MM.1S (cell line): ENCODE measurements at regions not wholly inside any gene's neighbourhood (a gene's known extent, or its start where the extent isn't known, plus 50 kb on each side); places are given as distances from the start of the nearest gene placed in this dataset.

Experiments
- DNase-seq: peaks from one replicate; pipeline ENCODE4 v3.0.0-alpha.2; 2015
- H2AFZ ChIP-seq: fragments of 300-600 bp; sonication (generic); 2 replicates; pipeline ENCODE4 v1.6.0; 2016; ENCODE audit warnings: antibody characterized with exemption, low read length
- H3F3A ChIP-seq: fragments of 300-600 bp; sonication (generic); 2 replicates; pipeline ENCODE4 v1.6.1; 2016; ENCODE audit warnings: mild to moderate bottlenecking, antibody characterized with exemption, low read length, moderate library complexity, mixed read lengths; ENCODE audit not compliant: insufficient read depth
- H3K27ac ChIP-seq: fragments of 300-600 bp; sonication (generic); 2 replicates; pipeline ENCODE4 v1.5.1; 2016; ENCODE audit warnings: mild to moderate bottlenecking, low read length
- H3K27me3 ChIP-seq: fragments of 300-600 bp; sonication (generic); replicated peaks from 2 replicates; pipeline ENCODE4 v1.6.0; 2016; ENCODE audit warnings: low read length; ENCODE audit not compliant: insufficient read depth
- H3K36me3 ChIP-seq: fragments of 300-600 bp; sonication (generic); replicated peaks from 2 replicates; pipeline ENCODE4 v1.6.1; 2016; ENCODE audit warnings: mild to moderate bottlenecking, low read length, mixed read lengths; ENCODE audit not compliant: insufficient read depth
- H3K4me1 ChIP-seq: fragments of 300-600 bp; sonication (generic); 2 replicates; pipeline ENCODE4 v1.6.1; 2016; ENCODE audit warnings: low read length, mixed read lengths
- H3K4me2 ChIP-seq: fragments of 300-600 bp; sonication (generic); 2 replicates; pipeline ENCODE4 v1.6.0; 2016; ENCODE audit warnings: low read depth, low read length
- H3K4me3 ChIP-seq: fragments of 300-600 bp; sonication (generic); 2 replicates; pipeline ENCODE4 v1.5.1; 2016; ENCODE audit warnings: low read length, mixed read lengths
- H3K79me2 ChIP-seq: fragments of 300-600 bp; sonication (generic); 2 replicates; pipeline ENCODE4 v1.6.1; 2016; ENCODE audit warnings: mixed run types, low read length, mixed read lengths
- H3K9ac ChIP-seq: fragments of 300-600 bp; sonication (generic); 2 replicates; pipeline ENCODE4 v1.6.1; 2016; ENCODE audit warnings: low read length, mixed read lengths
- H3K9me2 ChIP-seq: fragments of 300-600 bp; sonication (generic); replicated peaks from 2 replicates; pipeline ENCODE4 v1.6.1; 2016; ENCODE audit warnings: mild to moderate bottlenecking, low read length, mixed read lengths; ENCODE audit not compliant: insufficient read depth
- H3K9me3 ChIP-seq: fragments of 300-600 bp; sonication (generic); replicated peaks from 2 replicates; pipeline ENCODE4 v1.6.1; 2016; ENCODE audit warnings: mild to moderate bottlenecking, low read length, mixed read lengths; ENCODE audit not compliant: insufficient read depth
- H4K20me1 ChIP-seq: fragments of 300-600 bp; sonication (generic); 2 replicates; pipeline ENCODE4 v1.6.1; 2016; ENCODE audit warnings: mild to moderate bottlenecking, low read length, moderate library complexity, mixed read lengths; ENCODE audit not compliant: insufficient read depth
- EZH2 ChIP-seq: fragments of 300-600 bp; sonication (generic); optimal IDR thresholded peaks from 2 replicates; pipeline ENCODE3; 2017; ENCODE audit warnings: low read depth, mild to moderate bottlenecking, antibody characterized with exemption, low read length, mixed read lengths
- EZH2phosphoT487 ChIP-seq: fragments of 300-600 bp; sonication (generic); IDR thresholded peaks from 2 replicates; pipeline ENCODE4 v1.6.1; 2018; ENCODE audit warnings: antibody characterized with exemption, low read length
- TF ChIP-seq, protein P1 (sequence below): fragments of 300-600 bp; sonication (generic); IDR thresholded peaks from 2 replicates; pipeline ENCODE4 v1.5.1; 2016; ENCODE audit warnings: antibody characterized with exemption, low read length, mixed read lengths

GRCh38 chr1:47545912-47546483 is 108.2 kb downstream of the FOXD2 start:
- H3F3A ChIP-seq: no peaks in the 10 kb centered on the region
- H3K4me2 ChIP-seq: no peak overlapping the region
- H4K20me1 ChIP-seq: no peaks in the 10 kb centered on the region
- H3K79me2 ChIP-seq: no peaks in the 10 kb centered on the region
- no peak overlapping the region for H2AFZ ChIP-seq
- no peaks in the 10 kb centered on the region for H3K27me3 ChIP-seq
- H3K4me1 ChIP-seq: no peaks in the 10 kb centered on the region
- no peak overlapping the region for H3K4me3 ChIP-seq
- no peak overlapping the region for H3K9ac ChIP-seq
- TF ChIP-seq, protein P1, sequence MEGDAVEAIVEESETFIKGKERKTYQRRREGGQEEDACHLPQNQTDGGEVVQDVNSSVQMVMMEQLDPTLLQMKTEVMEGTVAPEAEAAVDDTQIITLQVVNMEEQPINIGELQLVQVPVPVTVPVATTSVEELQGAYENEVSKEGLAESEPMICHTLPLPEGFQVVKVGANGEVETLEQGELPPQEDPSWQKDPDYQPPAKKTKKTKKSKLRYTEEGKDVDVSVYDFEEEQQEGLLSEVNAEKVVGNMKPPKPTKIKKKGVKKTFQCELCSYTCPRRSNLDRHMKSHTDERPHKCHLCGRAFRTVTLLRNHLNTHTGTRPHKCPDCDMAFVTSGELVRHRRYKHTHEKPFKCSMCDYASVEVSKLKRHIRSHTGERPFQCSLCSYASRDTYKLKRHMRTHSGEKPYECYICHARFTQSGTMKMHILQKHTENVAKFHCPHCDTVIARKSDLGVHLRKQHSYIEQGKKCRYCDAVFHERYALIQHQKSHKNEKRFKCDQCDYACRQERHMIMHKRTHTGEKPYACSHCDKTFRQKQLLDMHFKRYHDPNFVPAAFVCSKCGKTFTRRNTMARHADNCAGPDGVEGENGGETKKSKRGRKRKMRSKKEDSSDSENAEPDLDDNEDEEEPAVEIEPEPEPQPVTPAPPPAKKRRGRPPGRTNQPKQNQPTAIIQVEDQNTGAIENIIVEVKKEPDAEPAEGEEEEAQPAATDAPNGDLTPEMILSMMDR: no peak
- TF ChIP-seq EZH2: no peak
- TF ChIP-seq EZH2phosphoT487: no peak
- H3K9me3 ChIP-seq: no peaks in the 10 kb centered on the region
- H3K27ac ChIP-seq: no peak overlapping the region
- no peak for DNase-seq
- no peaks in the 10 kb centered on the region for H3K9me2 ChIP-seq
- H3K36me3 ChIP-seq: no peaks in the 10 kb centered on the region

DNA sequence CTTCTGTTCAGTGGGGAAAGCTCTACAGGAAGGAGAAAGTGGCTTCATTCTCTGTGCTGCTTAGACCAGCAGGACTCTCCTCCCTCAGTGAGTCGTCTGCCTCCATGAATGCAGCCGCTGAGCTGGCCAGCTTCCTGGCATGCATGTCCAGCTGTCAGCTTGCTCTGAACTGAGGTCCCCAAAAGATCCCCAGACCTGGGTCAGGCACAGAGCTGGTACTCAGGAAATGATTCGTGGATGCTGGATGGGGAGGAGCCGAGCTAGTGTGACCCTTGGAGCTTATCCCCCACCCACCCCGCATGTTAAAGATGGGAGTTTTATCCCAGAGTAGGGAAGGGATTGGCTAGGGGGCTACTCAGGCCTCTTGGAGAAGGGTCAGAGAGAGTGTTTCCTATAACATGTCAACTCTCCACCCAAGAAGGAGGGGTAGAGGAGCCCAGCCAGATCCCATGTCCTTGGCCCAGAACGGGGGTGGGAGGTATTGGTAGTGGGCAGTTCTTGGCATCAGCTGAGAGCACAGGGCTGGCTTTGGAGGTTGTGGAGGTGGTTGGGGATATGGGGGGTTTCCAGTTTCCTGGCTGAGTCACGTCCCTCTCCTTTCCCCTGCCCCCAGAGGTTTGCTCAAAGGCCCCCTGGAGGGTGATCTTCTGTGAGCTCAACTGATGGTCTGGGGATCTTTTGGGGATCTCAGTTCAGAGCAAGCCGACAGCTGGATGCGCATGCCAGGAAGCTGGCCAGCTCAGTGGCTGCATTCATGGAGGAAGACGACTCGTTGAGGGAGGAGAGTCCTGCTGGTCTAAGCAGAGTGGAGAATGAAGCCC is 110.1 kb downstream of the FOXD2 start:
- H4K20me1 ChIP-seq: no peaks in the 10 kb centered on the region

DNA sequence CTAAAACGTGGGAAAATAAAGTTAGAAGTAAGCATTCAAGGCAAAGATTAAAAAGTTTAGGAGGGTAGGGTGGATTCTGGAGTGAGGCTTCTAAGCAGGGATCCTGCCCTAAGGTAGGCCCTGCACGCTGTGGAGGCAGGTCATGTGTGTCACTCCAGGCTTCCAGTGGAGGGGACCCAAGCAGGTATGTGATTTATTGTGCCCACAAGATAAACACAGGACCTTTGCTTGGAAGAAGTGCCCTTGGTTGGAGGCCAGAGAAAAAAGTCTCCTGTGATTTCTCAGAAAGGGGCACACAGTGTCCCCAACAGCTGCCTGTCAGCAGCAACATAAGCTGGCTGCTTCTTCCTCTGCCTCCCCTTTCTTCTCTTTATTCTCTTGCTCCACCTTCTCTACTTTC is 110.8 kb downstream of the FOXD2 start:
- no peaks in the 10 kb centered on the region for H3K9me3 ChIP-seq
- H3K4me3 ChIP-seq: no peak overlapping the region
- TF ChIP-seq, protein P1: no peak
- H3K27me3 ChIP-seq: no peaks in the 10 kb centered on the region
- H3F3A ChIP-seq: no peaks in the 10 kb centered on the region
- no peak for DNase-seq
- no peaks in the 10 kb centered on the region for H4K20me1 ChIP-seq
- no peaks in the 10 kb centered on the region for H3K9me2 ChIP-seq
- no peaks in the 10 kb centered on the region for H3K4me1 ChIP-seq
- no peaks in the 10 kb centered on the region for H3K79me2 ChIP-seq
- no peak overlapping the region for H2AFZ ChIP-seq
- no peak overlapping the region for H3K4me2 ChIP-seq
- H3K9ac ChIP-seq: no peak overlapping the region
- H3K27ac ChIP-seq: no peak overlapping the region
- H3K36me3 ChIP-seq: no peaks in the 10 kb centered on the region

More for the DNA sequence above, 110.1 kb downstream of the FOXD2 start:
- no peaks in the 10 kb centered on the region for H3K9me3 ChIP-seq
- TF ChIP-seq, protein P1: no peak
- TF ChIP-seq EZH2phosphoT487: no peak
- no peak for TF ChIP-seq EZH2
- H2AFZ ChIP-seq: no peak overlapping the region
- H3K27ac ChIP-seq: no peak overlapping the region
- H3K4me1 ChIP-seq: no peaks in the 10 kb centered on the region
- H3K27me3 ChIP-seq: no peaks in the 10 kb centered on the region
- no peak overlapping the region for H3K4me3 ChIP-seq
- no peaks in the 10 kb centered on the region for H3K9me2 ChIP-seq
- no peak overlapping the region for H3K4me2 ChIP-seq
- no peaks in the 10 kb centered on the region for H3K36me3 ChIP-seq
- no peak overlapping the region for H3K9ac ChIP-seq
- H3K79me2 ChIP-seq: no peaks in the 10 kb centered on the region
- H3F3A ChIP-seq: no peaks in the 10 kb centered on the region
- no peak for DNase-seq
